ENCODE measurements at regions not wholly inside any gene's neighbourhood (a gene's known extent, or its start where the extent isn't known, plus 50 kb on each side); places are given as distances from the start of the nearest gene placed in this dataset.
"Not testable (repeated sequence)": the region's sequence is repeated elsewhere in the genome, so short reads cannot be mapped to it uniquely, and the experiment has no call there.

GRCh38 chr17:62303476-62303875, 76.9 kb upstream of the EFCAB3 start:
- Histone ChIP-seq H3K4me1 (no peaks in the 10 kb centered on the region), H3K9me3 (no peaks in the 10 kb centered on the region)
- no peak for TF ChIP-seq CTCF (IDR thresholded peaks at IDR 0.05)

GRCh38 chr17:62300697-62301096, 79.7 kb upstream of the EFCAB3 start:
- intact Hi-C loops (cut with DNase I): no loop called here
- H3K36me3 ChIP-seq: no peaks in the 10 kb centered on the region
- no peak overlapping the region for H3K4me3 ChIP-seq
- no peaks in the 10 kb centered on the region for H3K4me1 ChIP-seq
- no peak for TF ChIP-seq CTCF (IDR thresholded peaks at IDR 0.05)
- no peak overlapping the region for H3K27ac ChIP-seq
- no peaks in the 10 kb centered on the region for H3K27me3 ChIP-seq
- no peaks in the 10 kb centered on the region for H3K9me3 ChIP-seq
- H3K9ac ChIP-seq (ENCODE audit: low read depth in 2 of 2, low read length in 2 of 2): no peak overlapping the region
- no peak for DNase-seq

More at GRCh38 chr17:62303476-62303875, 76.9 kb upstream of the EFCAB3 start:
- no peak for DNase-seq
- Histone ChIP-seq H3K27me3 (no peaks in the 10 kb centered on the region), H3K9ac (ENCODE audit: low read depth in 2 of 2, low read length in 2 of 2) (no peak overlapping the region), H3K36me3 (no peaks in the 10 kb centered on the region), H3K4me3 (no peak overlapping the region), H3K27ac (no peak overlapping the region)
- intact Hi-C loops (cut with DNase I): no loop called here

- H3K9ac ChIP-seq (ENCODE audit: low read depth in 2 of 2, low read length in 2 of 2); DNase-seq; intact Hi-C loops (cut with DNase I); H3K27ac ChIP-seq; H3K4me3 ChIP-seq; H3K36me3 ChIP-seq; H3K27me3 ChIP-seq; H3K9me3 ChIP-seq; H3K4me1 ChIP-seq: not testable (repeated sequence)
Observed at GRCh38 chr17:62275290-62275689, 105.1 kb upstream of the EFCAB3 start.

- H3K9ac ChIP-seq (ENCODE audit: low read depth in 2 of 2, low read length in 2 of 2); intact Hi-C loops (cut with DNase I); H3K4me1 ChIP-seq; DNase-seq; H3K27ac ChIP-seq; H3K9me3 ChIP-seq; H3K27me3 ChIP-seq; H3K4me3 ChIP-seq; H3K36me3 ChIP-seq: not testable (repeated sequence)
Observed at GRCh38 chr17:62268361-62268760, 112.0 kb upstream of the EFCAB3 start.

- H3K27me3 ChIP-seq; DNase-seq; H3K9ac ChIP-seq (ENCODE audit: low read depth in 2 of 2, low read length in 2 of 2); H3K27ac ChIP-seq; intact Hi-C loops (cut with DNase I); H3K36me3 ChIP-seq; H3K9me3 ChIP-seq; H3K4me1 ChIP-seq; H3K4me3 ChIP-seq: not testable (repeated sequence)
Observed at GRCh38 chr17:62264974-62265373, 115.4 kb upstream of the EFCAB3 start.

- H3K4me3 ChIP-seq; H3K4me1 ChIP-seq; intact Hi-C loops (cut with DNase I): not testable (repeated sequence)
Observed at GRCh38 chr17:62255791-62256190, 124.6 kb upstream of the EFCAB3 start.

GRCh38 chr17:62242076-62242475, 138.3 kb upstream of the EFCAB3 start:
- H3K9me3 ChIP-seq; H3K27ac ChIP-seq; H3K27me3 ChIP-seq; intact Hi-C loops (cut with DNase I); H3K9ac ChIP-seq (ENCODE audit: low read depth in 2 of 2, low read length in 2 of 2); DNase-seq; H3K4me3 ChIP-seq; H3K4me1 ChIP-seq; H3K36me3 ChIP-seq: not testable (repeated sequence)

More at GRCh38 chr17:62255791-62256190, 124.6 kb upstream of the EFCAB3 start:
- H3K9me3 ChIP-seq; H3K27me3 ChIP-seq; H3K27ac ChIP-seq; H3K9ac ChIP-seq (ENCODE audit: low read depth in 2 of 2, low read length in 2 of 2); DNase-seq; H3K36me3 ChIP-seq: not testable (repeated sequence)

- DNase-seq; H3K9ac ChIP-seq (ENCODE audit: low read depth in 2 of 2, low read length in 2 of 2); H3K27me3 ChIP-seq; H3K27ac ChIP-seq; H3K9me3 ChIP-seq; intact Hi-C loops (cut with DNase I); H3K4me1 ChIP-seq; H3K4me3 ChIP-seq; H3K36me3 ChIP-seq: not testable (repeated sequence)
Observed at GRCh38 chr17:62239569-62239968, 140.8 kb upstream of the EFCAB3 start.

- H3K9me3 ChIP-seq; H3K27me3 ChIP-seq; DNase-seq; intact Hi-C loops (cut with DNase I); H3K9ac ChIP-seq (ENCODE audit: low read depth in 2 of 2, low read length in 2 of 2); H3K27ac ChIP-seq; H3K4me3 ChIP-seq; H3K36me3 ChIP-seq; H3K4me1 ChIP-seq: not testable (repeated sequence)
Observed at GRCh38 chr17:62238551-62239338, 141.6 kb upstream of the EFCAB3 start.

- H3K9ac ChIP-seq (ENCODE audit: low read depth in 2 of 2, low read length in 2 of 2); H3K9me3 ChIP-seq; H3K27me3 ChIP-seq; DNase-seq; H3K4me3 ChIP-seq; H3K36me3 ChIP-seq; H3K27ac ChIP-seq; intact Hi-C loops (cut with DNase I); H3K4me1 ChIP-seq: not testable (repeated sequence)
Observed at GRCh38 chr17:62233822-62234481, 146.4 kb upstream of the EFCAB3 start.

GRCh38 chr17:62231293-62231692, 149.1 kb upstream of the EFCAB3 start:
- intact Hi-C loops (cut with DNase I): not testable (repeated sequence)

More at GRCh38 chr17:62231293-62231692, 149.1 kb upstream of the EFCAB3 start:
- not testable (repeated sequence) for H3K27me3 ChIP-seq; DNase-seq; H3K27ac ChIP-seq; H3K36me3 ChIP-seq; H3K9ac ChIP-seq (ENCODE audit: low read depth in 2 of 2, low read length in 2 of 2); H3K4me1 ChIP-seq; H3K4me3 ChIP-seq; H3K9me3 ChIP-seq
